ENCODE measurements at regions not wholly inside any gene's neighbourhood (a gene's known extent, or its start where the extent isn't known, plus 50 kb on each side); places are given as distances from the start of the nearest gene placed in this dataset.
A peak's percentile ranks its signal among the peaks of the same experiment; 100 is the strongest.
"Not testable (repeated sequence)": the region's sequence is repeated elsewhere in the genome, so short reads cannot be mapped to it uniquely, and the experiment has no call there.

DNA sequence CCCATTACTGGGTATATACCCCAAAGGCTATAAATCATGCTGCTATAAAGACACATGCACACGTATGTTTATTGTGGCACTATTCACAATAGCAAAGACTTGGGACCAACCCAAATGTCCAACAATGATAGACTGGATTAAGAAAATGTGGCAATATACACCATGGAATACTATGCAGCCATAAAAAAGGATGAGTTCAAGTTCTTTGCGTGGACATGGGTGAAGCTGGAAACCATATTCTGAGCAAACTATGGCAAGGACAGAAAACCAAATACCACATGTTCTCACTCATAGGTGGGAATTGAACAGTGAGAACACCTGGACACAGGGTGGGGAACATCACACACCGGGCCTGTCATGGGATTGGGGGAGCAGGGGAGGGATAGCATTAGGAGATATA is 54.4 kb upstream of the MUCL1 start:
- not testable (repeated sequence) for DNase-seq (ENCODE audit: low read depth)

DNA sequence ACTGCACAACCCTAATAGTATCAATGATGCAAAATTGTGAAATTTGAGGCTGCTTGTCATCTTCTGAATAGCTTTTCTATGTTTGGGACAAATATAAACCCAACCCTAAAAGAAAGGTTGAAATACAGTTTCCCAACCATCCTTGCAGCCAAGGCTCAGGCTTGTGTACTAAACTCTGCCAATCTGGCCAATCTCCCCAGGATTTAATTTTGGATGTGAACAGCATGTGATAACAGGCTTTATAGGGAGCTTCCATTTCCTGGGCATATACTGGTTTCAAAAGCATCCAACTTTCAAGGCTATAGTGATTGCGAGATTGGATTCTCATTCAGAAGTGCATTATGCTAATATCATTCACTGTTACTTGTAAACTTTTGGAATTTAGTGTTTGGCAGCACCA is 55.7 kb upstream of the MUCL1 start:
- no peak for DNase-seq (ENCODE audit: low read depth)

DNA sequence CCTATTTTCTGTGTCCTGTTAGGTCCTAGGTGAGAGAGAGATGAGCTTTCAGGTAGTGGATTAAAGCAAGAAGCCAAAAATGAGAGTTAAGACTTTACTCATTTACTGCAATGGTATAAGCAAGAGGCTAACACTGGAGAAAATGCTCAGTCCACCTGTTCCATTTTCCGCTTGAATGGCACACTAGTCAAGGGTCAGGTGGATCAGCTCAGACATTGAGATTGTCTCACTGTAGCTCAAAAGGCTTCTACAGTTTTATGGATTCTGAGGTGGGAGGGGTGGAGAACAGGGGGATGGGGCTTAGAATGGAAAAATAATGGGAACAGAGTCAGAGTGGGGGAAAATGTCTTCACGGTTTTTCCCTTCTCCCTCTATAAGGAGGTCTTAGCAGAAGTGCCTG is 57.3 kb upstream of the MUCL1 start:
- DNase-seq (ENCODE audit: low read depth) = no peak

DNA sequence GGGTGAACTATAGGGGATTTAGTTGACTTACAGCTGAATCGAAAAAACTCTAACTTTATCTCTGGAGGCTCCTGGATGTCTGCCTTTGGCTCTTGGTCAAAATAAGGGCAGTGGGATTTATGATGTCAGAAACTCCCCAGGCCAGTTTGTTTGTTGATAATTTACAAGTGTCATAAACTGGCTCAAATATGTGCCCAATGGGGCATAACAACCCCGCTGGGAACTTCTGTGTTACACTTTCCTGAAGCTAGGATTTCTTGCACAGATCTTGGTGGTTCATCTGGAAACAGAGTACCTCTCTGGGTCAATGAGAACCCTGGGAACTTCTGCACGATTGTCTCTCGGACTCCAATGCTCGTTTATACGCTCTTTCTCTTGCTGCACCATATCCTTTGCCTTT is 58.7 kb upstream of the MUCL1 start:
- no peak for DNase-seq (ENCODE audit: low read depth)

DNA sequence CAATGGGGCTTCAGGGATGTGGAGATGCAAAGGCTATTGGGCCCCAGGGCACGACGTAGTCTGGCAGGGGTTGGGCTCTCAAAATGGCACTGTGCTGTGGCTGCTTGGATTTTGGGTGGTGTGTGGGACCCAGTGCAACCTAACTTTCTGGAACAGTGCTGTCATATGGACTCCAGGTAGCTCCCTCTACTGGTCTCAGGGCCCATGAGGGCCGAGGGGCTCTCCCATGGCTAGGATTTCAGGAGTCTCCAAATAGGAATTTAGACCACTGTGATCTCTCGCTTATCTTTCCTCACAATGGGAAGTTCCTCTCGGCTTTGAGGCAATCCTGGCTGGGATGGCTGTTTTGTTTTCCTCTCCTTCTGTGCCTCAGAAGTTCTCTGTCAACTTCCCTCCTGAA is 68.2 kb upstream of the MUCL1 start:
- DNase-seq (ENCODE audit: low read depth) = no peak

DNA sequence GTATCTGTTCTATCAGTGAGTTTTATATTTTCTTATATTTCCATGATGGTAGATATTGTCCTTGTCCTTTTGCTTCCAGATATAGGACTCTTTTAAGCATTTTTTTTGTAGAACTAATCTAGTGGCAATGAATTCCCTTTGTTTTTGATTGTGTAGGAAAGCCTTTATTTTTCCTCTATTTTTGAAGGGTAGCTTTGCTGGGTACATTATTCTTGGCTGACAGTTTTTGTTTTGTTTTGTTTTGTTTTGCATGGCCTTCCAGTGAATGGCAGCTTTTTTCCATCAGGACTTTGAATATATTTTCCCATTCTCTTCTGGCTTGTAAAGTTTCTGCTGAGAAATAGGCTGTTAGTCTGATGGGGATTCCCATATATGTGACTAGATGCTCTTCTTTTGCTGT is 70.2 kb upstream of the MUCL1 start:
- no peak for DNase-seq (ENCODE audit: low read depth)

DNA sequence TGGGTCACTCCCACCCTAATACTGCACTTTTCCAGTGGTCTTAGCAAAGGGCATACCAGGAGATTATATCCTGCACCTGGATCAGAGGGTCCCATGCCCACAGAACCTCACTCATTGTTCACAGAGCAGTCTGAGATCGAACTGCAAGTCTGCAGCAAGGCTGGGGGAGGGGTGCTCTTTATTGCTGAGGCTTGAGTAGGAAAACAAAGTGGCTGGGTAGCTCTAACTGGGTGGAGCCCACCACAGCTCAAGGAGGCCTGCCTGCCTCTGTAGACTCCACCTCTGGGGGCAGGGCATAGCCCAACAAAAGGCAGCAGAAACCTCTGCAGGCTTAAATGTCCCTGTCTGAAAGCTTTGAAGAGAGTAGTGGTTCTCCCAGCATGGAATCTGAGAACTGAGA is 77.3 kb upstream of the MUCL1 start:
- DNase-seq (ENCODE audit: low read depth) = not testable (repeated sequence)

DNA sequence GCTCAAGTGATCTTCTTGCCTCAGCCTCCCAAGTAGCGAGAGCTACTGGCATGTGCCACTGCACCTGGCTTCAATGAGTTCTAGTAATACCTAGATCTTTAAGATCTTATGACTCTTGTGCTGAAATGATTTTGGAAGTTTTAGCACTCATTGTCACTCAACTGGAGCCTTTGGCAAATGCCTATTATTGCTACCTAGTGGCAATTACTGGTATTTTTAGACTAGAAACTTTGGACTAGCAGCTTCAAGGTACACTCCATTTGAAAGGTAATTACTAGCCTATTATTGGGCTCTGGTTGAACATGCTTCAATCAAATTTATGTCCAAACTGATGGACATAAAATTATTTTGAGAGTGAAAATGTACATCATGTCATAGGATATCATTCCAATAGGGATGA is 80.7 kb upstream of the MUCL1 start:
- DNase-seq (ENCODE audit: low read depth) = no peak

DNA sequence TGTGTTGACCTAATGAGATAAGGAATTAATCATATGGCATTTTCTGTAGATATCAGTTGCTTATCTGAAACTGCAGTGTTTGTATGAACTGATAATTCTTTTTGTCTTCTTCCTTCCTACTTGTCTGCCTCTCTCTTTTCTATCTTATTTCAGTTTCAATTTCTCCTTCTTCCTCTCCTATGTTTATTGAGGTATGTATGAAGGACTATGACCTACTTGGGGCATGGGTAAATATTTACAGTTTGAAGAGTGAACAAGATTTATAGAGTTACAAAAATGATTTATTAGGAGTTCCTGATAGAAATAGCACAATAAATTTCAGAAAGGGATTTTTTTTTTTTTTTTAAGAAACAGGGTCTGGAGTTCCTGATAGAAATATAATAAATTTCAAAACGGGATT is 88.7 kb upstream of the MUCL1 start:
- no peak for DNase-seq (ENCODE audit: low read depth)

DNA sequence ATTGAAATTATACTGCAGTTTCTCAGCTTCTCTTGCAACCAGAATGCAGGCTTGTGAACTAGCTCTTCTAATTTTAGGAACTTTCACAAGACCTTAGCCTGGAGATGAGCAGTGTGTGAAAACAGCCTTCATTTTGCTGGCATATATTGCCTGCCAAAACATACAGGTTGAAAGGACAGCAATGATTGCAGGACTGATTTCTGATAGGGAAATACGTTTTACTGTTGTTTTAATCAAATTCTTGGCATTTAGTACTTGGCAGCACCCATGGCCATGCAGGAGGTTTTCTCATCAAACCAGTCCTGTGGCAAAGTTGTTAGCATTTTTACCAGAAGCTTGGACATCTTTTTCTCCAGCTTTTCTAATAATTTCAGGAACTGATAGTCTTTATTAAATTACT is 91.9 kb upstream of the MUCL1 start:
- DNase-seq (ENCODE audit: low read depth) = no peak

DNA sequence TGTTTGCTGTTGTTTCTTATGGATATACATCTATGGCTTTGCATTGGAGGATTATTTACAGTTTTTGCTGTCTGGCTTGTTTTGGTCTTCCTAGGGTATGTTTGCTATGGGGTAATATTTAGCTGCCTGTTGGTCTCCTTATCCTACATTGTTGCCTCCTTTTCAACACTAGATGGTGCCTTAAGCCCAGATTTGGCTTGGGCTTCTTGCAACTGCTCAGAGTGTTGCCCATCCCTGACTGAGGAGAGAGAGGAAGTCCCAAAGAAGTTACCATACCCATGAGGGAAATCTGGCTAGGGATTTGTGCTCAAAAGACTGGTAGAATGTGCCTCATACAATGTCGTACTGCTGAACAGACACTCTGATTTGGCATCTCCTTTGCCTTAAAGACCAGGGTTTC is 94.6 kb upstream of the MUCL1 start:
- DNase-seq (ENCODE audit: low read depth) = peak; percentile 1

DNA sequence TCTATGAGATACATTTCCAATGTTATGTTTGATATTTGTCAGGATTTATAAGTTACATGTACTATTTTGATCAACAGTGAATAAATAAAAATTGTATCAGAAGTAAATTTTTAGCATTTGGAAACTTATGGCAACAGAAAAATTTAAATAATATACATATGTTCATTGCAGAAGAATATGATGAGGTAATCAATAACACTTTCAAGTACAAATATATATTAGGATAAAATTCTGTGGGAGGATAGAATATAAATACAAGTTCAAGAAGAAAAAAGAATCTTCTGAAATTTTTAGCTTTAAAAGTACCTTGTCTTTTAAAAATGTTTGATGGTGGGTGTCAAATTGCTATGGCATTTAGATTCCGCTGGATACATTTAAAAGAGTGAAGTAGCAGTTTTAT is 102.8 kb upstream of the MUCL1 start:
- no peak for DNase-seq (ENCODE audit: low read depth)

DNA sequence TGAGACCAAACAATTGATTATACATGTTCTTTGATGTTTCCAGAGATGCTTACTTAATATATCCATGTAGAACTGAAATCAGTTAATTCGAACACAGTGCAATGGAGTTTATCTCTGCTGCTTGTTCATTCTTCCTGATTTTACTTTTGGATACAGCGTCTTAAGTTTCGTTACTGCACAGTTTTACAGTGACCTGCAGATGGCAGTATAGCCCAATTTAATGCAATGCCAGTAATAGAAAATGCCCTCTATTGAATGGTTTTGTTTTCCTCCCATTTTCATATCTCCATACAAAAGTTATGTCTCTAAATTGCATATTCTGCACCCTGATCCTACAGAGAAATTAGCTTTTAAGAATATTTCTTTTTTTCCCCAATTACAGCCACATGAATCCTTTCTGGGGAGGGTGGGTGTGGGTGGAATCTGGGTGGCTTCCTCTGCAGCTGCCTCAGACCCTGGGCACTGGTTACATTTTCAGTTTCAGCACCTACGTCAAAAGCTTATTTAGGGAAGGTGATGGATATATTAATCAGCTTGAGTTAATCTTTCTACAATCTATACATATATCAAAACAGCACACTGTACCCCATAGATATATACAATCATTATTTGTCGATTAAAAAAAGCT is 101.1 kb upstream of the DCD start:
- peak; percentile 15 for DNase-seq (ENCODE audit: low read depth)

DNA sequence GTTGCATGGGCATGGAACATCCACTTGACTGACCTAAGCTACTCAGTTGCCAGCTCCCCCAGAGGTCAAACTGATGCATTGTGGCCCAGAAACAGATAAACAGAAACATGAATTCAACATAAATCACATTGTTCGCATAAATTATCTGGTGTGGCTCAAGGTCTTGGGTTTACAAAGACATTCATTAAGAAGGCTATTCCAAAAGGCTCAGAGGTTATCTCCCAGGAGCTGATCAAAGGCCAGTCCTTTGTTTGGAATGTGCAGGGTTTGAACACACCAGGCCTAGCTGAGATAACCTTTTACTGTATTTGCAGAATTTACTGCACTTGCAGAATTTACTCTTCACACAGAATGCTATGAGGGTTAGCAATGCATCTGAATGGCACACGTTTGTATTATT is 96.4 kb upstream of the DCD start:
- no peak for DNase-seq (ENCODE audit: low read depth)

DNA sequence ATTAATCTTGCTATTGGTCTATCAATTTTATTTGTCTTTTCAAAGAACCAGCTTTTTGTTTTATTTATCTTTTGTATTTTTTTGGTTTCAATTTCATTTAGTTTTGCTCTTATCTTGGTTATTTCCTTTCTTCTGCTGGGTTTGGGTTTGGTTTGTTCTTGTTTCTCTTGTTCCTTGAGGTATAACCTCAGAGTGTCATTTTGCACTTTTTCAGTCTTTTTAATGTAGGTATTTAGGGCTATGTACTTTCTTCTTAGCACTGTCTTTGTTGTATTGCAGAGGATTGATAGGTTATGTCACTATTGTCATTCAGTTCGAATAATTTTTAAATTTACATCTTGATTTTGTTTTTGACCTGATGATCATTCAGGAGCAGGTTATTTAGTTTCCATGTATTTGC is 92.7 kb upstream of the DCD start:
- DNase-seq (ENCODE audit: low read depth) = no peak

DNA sequence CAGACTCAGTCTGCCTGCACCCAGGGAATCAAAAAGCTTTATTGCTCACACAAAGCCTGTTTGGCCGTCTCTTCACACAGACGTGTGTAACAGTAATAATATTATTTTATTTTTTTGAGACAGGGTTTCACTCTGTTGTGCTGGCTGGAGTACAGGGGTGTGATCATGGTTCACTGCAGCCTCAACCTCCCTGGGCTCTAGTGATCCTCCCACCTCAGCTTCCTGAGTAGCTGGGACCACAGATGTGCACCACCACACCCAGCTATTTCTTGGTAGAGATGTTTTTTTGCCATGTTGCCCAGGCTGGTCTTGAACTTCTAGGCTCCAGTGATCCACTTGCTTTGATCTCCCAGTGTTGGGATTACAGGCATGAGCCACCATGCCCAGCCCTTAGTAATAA is 88.4 kb upstream of the DCD start:
- no peak for DNase-seq (ENCODE audit: low read depth)

DNA sequence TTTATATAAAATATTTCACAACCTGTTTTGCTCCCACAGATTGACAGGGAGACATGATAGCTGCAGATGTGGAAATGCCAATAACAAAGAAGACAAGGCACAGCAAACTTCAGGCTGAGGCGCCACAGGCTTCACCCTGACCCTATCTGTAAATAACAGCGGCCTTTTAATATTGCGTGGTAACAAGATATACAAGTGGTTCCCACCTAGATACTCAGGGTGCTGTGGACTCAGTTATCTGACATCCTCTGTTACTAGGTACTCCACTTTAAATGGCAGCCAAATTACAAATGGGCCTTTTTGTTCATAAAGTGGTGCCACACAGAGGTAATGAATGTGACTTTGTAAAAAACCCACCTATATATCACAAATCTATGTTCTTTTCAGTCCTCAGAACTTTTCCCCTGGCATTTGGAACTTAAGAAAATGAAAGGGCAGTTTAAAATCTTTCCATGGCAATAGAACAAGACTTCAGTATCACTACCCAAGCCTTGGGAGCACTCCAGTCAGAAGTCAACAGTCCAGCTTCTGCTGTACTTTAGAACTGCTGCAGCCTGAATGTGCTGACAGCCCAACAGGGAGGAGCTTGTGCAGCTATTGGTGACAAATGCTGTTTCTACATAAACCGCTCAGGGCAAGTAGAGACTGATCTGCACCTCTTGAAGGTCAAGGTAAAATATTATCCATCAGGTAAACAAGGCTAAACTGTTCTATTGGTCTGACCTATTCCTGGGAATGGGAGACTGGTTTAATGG is 86.2 kb upstream of the DCD start:
- DNase-seq (ENCODE audit: low read depth) = no peak

DNA sequence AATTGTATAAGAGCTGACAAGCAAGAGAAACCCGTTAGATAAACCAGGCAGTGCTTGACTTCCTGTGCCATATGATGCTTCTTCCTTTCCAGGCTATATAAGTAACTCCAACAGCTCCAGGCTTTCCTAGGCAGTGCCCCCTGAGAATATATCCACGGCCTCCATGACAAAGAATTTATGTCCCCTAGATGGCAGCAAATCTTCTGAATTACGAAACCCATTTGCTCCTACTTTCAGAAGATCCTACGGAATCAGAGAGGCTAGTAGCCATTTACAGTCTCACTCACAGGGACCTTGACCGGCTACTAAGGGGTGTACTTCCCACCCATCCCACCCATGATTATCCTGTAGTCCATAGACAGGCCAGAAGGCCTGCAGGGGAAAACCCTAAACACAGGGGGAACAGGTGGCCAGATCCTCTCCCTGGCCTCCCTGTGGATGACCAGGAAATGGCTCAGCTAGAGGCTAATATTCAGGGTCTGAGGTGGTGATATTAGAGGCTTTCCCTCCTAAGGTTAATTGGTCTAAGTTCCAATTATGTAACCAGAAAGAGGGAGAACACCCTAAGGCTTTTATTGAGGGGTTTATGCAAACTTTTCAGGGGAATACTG is 77.2 kb upstream of the DCD start:
- no peak for DNase-seq (ENCODE audit: low read depth)

DNA sequence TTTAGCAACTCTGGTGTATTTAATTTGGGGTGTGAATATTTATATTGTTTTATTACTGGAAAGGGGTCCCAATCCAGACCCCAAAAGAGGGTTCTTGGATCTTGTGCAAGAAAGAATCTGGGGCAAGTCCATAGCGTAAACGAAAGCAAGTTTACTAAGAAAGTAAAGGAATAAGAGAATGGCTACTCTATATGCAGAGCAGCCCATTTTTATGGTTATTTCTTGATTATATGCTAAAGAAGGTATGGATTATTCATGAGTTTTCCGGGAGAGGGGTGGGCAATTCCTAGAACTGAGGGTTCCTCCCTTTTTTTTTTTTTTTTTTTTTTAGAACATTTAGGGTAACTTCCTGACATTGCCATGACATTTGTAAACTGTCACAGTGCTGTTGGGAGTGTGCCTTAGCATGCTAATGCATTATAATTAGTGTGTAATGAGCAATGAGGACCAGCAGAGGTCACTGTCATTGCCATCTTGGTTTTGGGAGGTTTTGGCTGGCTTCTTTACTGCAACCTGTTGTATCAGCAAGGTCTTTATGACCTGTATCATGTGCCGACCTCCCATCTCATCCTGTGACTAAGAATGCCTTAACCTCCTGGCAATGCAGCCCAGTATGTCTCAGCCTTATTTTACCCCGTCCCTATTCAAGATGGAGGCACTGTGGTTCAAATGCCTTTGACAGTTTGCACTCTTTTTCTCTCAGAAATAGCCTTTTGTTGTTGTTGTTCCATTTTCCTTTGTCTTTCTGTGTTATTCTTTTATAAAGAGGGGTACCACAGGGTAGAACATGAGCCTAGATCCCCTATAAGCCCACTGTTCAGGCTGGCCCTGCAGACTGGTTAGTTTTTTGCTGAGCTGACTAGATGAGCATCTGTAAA is 75.5 kb upstream of the DCD start:
- no peak for DNase-seq (ENCODE audit: low read depth)

DNA sequence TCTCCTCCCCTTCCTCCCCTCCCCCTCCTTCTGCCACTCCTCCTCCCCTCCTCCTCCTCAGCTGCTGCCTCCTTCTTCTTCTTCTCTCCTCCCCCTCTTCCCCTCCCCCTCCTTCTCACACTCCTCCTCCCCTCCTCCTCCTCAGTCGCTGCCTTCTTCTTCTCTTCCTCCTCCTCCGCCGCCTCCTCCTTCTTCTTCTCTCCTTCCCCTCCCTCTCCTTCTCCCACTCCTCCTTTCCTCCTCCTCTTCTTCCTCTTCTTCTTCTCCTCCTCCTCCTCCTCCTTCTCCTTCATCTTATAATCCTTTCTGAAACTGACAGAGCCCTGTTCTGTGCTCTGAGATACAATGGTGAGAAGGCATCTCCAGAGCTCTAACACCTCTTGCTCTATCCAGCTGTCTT is 73.1 kb upstream of the DCD start:
- DNase-seq (ENCODE audit: low read depth) = no peak

DNA sequence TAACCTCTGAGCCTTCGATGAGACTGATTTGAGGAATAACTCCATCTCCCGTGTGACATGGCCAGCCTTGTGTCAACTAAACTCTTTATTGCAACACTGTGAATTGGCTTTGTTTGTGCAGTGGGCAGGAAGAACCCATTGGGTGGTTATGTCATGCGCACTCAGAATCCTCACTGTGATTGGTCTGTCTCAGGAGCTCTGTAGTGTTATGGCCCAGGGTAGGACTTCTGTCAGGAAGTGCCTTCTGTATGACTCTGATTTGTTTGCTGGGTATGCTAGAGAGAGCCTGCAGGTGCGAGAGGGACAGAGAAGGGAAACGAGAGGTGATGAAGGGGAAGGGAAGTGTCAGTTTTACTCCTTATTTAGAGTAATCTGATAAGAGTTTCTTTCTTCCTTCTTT is 71.5 kb upstream of the DCD start:
- DNase-seq (ENCODE audit: low read depth) = no peak

DNA sequence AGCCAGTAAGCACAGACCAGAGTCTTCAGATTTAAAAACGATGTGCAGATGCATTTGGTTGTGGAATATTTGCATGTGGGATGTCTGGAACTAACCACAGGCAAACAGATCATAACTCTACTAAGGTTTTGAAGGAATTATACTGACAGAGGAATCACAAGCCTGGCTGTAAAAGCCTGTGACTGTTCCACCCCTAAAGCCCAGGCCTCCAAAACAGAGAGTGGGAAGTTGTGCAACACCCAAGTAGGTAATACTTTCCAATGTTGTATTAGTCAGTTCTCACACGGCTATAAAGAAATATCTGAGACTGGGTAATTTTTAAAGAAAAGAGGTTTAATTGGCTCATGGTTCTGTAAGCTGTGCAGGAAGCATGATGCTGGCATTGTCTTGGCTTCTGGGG is 68.1 kb upstream of the DCD start:
- DNase-seq (ENCODE audit: low read depth) = no peak

DNA sequence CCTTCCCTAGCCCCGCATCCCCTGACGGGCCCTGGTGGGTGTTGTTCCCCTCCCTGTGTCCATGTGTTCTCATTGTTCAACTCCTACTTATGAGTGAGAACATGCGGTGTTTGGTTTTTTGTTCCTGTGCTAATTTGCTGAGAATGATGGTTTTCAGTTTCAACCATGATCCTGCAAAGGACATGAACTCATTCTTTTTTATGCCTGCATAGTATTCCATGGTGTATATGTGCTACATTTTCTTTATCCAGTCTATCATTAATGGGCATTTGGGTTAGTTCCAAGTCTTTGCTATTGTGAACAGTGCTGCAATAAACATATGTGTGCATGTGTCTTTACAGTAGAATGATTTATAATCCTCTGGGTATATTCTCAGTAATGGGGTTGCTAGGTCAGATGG is 65.7 kb upstream of the DCD start:
- DNase-seq (ENCODE audit: low read depth) = not testable (repeated sequence)

All from non-pigmented ciliary epithelial cell (primary cell).